HG03354 (cell line): ENCODE measurements at regions not wholly inside any gene's neighbourhood (a gene's known extent, or its start where the extent isn't known, plus 50 kb on each side); places are given as distances from the start of the nearest gene placed in this dataset.
A peak's percentile ranks its signal among the peaks of the same experiment; 100 is the strongest.

Experiments
- ATAC-seq: cut with Tn5 transposase; IDR thresholded peaks from one replicate; pipeline ENCODE4 v1.9.1; 2021; ENCODE audit warnings: mild to moderate bottlenecking; ENCODE audit not compliant: unreplicated experiment, poor library complexity, severe bottlenecking

DNA sequence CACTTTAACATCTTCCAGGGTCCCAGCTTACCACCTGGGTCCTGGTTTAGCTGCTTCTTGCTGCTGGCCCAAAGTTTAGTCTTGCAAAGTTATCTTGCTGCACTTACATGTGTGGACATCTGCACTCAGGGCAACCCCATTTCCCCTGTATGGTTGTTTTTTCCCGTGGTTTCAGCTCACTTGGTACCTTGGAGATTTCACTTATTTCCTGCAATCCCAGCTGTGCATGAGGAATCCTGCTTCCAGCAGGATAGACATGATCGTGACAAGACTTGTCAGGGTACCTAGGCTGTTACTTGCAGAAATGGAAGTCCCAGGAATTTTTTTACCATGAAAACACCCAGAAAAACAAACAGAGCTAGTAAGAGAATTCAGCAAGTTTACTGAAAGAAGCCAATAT, 95.9 kb upstream of the LEP start:
- no peak for ATAC-seq

DNA sequence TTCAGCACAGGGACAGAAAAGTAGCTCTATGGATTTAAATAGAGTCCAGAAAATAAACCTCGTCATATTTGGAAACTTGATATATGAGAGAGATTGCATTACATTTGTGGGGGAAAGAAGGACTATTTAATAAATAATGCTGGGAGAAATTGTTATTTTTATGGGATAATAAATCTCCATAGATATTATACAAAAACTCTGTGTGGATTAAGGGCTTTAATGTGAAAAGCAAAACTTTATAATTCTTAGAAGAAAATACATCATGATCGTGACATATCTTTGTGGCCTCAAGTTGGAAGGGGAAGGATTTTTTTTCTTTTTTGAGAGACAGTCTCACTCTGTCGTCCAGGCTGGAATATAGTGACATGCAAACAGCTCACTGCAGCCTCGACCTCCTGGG, 95.0 kb upstream of the LEP start:
- ATAC-seq = no peak

DNA sequence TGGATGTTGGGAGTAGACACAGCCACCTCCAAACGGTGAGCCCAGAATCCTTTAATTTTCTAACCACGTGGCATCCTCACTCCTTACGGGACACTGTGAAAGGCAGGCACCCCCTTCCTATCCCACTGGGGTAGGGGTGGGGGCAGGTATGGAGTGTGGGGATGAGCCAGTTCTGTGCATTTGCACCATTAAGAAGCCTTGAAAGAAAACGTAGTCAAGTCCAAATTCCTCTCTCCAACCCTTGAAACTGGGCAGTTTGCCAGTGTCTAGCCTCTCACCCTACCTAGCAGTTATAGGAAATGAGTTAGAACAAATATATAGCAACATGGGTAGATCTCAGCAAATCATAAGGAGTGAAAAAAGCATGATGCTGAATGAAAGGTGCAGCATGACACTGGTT, 92.4 kb upstream of the LEP start:
- no peak for ATAC-seq

- ATAC-seq = no peak
Measured at GRCh38 chr7:128150223-128150865, 90.7 kb upstream of the LEP start.

DNA sequence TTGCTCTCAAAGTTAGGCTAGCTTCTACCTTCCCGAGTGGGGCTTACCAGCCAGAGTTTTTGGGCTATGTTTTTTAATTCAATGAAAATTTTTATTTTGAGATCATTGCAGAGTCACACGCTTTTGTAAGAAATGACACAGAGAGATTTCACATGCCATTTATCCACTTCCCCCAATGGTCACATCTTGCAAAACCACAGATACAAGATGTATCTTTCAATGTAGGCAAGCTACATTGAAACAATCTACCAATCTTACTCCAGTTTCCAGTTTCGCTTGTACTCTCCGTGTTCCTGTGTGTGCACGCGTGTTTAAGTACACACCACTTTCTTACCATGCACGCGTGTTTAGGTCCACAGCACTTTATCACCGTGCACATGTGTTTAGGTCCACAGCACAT, 89.4 kb upstream of the LEP start:
- no peak for ATAC-seq

- no peak for ATAC-seq
Measured at GRCh38 chr7:128152721-128153120, 88.4 kb upstream of the LEP start.

GRCh38 chr7:128153436-128153835, 87.6 kb upstream of the LEP start:
- no peak for ATAC-seq

DNA sequence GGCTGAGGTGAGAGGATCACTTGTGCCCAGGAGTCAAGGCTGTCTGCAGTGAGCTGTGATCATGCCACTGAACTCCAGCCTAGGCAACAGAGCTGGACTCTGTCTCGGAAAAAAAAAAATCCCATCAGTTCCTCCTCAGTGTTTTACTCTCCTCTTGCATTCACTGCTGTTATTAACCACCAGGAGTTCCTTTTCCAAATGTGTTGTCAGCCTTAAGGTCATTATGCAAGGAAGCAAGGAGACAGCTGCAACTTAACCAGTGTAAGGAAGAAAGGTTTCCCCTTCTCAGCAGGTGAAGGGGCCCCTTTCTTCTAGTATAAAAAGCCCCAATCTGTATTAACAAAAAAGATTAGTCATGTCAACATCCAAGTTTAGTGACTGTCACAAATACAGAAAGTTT, 86.6 kb upstream of the LEP start:
- ATAC-seq = no peak

DNA sequence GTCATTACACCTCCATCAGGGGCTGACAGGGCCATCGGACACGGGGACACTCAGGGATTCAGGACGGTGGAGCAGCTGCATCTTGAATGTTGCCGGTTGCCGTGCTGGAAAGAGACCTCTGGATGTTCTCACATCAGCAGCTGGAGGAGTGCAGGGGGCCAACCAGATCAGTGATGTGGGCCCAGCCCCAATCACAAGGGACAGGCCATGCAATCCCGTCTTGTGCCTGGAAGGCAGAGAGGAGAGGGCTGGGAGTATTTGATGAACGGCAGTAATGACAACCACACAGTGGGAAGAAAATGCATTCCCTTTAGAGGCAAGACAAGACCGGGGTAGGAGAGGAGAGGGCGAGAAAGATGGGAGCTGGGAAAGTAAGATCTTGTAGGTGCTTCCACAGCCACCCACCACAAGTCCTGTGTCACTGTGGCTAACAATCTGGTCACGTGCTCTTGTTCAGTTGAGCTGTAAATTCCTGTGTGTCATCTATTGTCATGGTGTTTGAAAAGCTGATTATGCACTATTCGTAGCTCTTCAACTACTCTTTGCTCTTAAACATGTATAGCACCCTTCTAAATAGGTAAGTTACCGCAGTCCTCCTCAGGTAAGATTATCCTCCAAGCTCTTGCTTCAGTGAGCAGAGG, 85.9 kb upstream of the LEP start:
- no peak for ATAC-seq

- ATAC-seq = no peak
Measured at GRCh38 chr7:128157906-128158305, 83.2 kb upstream of the LEP start.

- ATAC-seq = no peak
Measured at GRCh38 chr7:128158370-128158769, 82.7 kb upstream of the LEP start.

GRCh38 chr7:128160296-128160695, 80.8 kb upstream of the LEP start:
- ATAC-seq = no peak

DNA sequence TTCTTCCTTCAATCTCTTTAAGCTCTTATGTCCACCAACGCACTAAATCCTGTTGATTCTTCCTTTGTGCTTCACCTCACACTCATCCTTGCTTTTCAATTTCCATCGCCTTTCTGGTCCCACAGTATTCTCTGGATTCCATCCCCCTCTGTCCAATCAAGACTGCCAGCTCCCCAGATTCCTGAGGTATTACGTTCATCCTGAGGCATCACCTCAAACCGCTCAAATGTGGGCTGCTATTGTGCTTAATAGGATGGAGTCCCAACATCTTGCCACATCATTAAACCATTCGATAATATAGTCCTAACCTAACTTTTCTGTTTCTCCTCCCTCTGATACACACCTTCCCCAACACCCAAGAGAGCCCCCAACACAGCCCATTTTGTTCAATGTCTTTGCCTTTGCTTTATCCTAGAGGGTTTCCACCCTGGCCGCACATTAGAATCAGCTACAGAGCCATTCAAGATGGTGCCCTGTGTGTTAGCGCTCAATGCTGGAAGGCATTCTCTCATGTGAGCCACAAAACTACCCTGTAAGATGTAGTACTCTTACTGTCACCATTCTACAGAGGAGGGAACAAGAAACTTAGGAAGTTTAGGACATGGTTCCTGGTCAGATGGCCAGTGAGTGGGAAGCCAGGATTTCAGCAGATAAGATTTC, 79.5 kb upstream of the LEP start:
- ATAC-seq = no peak

DNA sequence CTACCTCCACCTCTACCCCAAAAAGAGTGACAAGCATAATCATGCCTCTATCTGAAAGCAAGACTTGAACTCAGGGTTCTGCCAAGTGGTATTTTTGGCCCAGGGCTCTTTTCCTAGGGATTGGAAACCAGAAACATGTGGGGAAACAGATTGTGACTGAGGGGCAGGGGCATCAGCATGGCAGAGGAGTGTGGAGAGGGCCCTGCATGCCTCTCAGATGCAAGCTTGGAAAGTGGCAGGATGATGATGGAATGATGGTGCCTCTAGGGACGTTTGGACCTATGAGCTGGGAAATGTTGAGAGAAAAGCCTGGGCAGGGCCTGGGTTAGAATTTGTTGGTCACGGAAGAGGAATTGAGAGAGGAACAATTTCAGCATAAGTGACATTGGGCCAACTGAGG, 78.4 kb upstream of the LEP start:
- ATAC-seq = no peak

GRCh38 chr7:128163473-128163872, 77.6 kb upstream of the LEP start:
- no peak for ATAC-seq

DNA sequence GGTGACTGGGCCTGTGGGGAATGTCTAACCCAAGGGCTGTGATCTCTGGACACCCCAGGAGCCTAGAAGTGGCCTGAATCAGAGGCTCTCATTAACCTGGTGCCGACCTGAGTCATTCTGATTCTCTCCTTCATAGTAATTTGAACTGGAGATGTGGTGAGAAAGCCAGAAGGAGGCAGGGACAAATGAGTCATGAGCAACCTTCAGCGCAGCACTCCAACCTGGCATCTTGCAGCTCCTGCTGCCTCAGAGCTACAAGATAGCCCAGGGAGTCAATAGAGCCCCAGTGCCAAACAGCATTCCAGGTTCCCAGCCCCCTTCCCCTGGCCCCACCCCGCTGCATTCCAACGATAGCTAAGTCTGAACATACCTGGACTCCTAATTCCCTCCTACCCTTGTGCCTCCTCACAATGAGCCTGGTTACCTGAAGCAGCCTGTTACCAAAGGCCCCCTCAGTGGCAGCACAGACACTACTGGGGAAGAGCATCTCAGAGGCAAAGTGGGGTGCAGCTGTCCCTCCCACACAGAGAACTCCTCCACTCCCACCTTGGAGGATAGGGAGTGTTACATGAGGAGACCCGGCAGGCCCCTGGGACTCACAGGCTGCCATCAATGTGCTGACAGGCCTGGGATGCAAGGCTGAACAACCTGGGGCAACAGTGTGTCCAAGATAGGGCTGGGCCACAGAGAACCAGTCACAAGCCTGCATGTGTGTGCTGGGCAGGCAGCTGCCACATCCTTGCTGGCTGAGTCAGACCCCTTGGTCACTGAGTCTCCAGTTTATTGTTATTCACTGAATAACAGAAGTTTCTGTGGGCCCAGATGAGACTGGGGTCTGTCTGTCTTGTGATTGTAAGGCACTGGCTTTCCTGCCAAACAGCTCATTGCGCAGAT, 76.8 kb upstream of the LEP start:
- ATAC-seq = no peak

GRCh38 chr7:128164955-128165670, 76.0 kb upstream of the LEP start:
- ATAC-seq = no peak

DNA sequence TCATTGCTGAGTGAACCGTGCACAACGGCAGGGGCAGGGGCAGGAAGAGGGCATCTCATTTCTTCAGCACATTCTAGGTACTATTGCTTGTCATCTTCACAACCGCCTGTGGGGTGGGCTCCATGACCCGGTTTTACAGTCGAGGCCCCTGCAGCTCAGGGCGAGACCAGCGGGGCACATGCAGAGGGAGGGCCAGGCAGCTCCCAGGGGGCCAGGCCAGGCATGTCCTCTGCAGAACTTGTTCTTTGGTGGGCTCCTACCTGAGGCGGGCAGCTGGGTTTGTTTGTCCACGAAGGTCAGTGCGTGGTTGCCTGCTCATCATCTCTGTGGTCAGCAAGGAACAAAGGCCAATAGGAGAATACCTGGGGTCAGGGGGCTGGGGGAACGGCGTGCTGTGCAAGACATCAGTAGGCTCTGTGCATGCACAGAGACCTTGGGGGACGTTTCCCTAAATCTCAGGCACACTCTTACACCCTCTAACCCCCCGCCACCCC, 75.1 kb upstream of the LEP start:
- ATAC-seq = no peak

DNA sequence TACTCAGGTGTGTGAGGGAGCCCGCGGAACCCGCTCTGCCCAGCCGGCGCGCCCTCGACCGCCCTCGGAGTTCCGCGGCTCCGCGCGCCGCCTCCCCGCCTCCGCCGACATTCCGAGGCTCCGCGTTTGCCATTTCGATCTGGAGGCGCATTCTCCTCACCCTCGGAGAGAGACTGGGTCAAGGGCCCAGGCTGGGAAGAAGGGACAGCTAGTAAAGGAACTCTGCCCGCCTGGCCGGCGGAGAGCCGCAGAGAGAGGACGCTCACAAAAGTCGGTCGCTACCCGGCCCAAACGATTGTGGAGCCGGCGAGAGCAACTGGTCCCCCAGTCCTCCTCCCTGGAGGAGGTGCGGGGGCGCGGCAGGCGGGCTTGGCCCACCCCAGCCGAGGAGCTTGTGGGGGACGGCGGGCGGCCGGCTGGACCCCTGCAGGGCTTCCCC, 74.5 kb upstream of the LEP start:
- ATAC-seq = peak; percentile 5
